HG03060 (cell line): ENCODE measurements at regions not wholly inside any gene's neighbourhood (a gene's known extent, or its start where the extent isn't known, plus 50 kb on each side); places are given as distances from the start of the nearest gene placed in this dataset.
"Not testable (repeated sequence)": the region's sequence is repeated elsewhere in the genome, so short reads cannot be mapped to it uniquely, and the experiment has no call there.

Source experiments
- ATAC-seq: cut with Tn5 transposase; IDR thresholded peaks from one replicate; pipeline ENCODE4 v1.9.1; 2021; ENCODE audit warnings: low read depth, moderate number of reproducible peaks; ENCODE audit not compliant: unreplicated experiment

GRCh38 chr21:31609081-31609480, 50.4 kb upstream of the SOD1 start:
- no peak for ATAC-seq

DNA sequence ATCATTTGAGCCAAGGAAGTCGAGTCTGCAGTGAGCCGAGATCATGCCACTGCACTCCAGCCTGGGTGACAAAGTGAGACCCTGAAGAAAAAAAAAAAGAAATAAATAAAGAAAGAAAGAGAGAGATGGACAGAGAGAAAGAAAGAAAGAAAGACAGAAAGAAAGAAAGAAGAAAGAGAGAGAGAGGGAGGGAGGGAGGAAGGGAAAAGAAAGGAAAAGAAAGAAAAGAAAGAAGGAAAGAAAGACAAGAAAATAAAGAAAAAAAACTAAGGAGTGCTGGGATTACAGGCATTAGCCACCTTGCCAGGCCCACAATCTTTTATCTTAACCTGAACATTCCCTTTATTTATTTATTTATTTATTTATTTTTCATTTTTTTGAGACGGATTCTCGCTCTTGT, 51.7 kb upstream of the SOD1 start:
- no peak for ATAC-seq

DNA sequence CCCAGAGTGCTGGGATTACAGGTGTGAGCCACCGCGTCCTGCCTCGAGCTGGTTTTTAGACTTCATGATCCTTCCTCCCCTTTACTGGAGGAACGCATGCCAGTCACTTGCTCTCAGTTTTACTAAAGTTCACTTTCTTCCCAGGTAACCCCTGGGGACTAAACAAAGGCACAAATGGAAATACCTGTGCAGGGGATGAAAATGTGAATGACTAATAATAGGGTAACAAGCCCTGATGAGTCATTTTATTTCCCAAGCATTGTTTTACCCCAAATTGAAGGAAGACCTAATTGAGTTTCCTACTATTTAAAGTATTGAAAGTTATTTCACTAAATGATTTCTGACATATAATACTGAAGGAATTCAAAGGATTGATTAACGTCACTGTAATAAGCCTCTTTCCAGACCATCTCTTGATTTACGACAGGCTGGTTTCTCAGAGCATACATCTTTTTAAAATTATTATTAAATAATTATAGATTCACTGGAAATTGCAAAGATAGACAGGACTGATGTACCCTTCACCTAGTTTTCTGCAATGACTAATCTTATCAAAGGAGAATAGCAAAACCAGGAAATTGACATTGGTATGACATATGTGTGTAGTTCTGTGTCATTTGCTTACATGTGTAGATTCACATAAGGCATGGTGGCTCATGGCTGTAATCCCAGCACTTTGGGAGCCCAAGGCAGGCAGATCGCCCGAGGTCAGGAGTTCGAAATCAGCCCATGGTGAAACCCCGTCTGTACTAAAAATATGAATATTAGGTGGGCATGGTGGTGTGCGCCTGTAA, 53.2 kb upstream of the SOD1 start:
- ATAC-seq = no peak

- no peak for ATAC-seq
These were observed 54.8 kb upstream of the SOD1 start for GRCh38 chr21:31604591-31605190.

- no peak for ATAC-seq
These were observed 59.9 kb upstream of the SOD1 start for GRCh38 chr21:31599563-31599962.

DNA sequence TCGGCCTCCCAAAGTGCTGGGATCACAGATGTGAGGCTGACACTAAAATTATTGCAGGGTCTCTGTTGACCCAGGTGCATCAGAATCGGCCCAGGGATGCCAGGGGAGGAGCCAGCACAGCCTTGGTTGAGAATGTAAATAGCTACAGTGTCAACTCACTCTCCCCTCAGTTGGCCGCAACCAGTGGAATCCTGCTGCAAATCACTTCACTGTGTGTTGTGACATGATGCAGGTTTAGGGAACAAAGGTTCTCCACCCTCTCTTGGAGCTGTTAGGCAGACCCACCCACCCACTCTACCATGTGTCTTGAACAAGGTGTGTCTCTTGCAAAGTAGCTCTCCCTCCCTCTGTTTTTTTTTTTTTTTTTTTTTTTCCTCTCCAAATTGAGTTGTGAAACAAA, 60.5 kb upstream of the SOD1 start:
- ATAC-seq = no peak

- ATAC-seq = no peak
These were observed 61.8 kb upstream of the SOD1 start for GRCh38 chr21:31597683-31598082.

GRCh38 chr21:31596055-31596454, 63.4 kb upstream of the SOD1 start:
- ATAC-seq = no peak

DNA sequence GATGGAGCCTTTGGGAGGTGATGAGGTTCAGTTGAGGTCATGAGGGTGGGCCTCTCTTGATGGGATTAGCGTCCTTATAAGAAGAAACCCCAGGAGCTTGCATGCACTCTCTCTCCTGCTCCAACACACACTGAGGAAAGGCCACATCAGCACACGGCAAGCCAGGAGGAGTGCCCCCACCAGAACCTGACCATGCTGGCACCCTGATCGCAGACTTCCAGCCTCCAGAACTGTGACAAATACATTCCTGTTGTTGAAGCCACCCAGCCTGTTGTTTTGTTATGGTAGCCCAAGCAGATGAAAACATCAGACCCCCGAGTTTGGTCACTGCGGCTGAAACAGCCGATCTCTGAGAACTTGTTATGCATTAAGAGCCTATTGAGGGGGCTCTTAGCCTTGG, 64.8 kb upstream of the SOD1 start:
- no peak for ATAC-seq

GRCh38 chr21:31594279-31594678, 65.2 kb upstream of the SOD1 start:
- no peak for ATAC-seq

GRCh38 chr21:31592963-31593560, 66.4 kb upstream of the SOD1 start:
- ATAC-seq = no peak

GRCh38 chr21:31592516-31592915, 67.0 kb upstream of the SOD1 start:
- ATAC-seq = no peak

- ATAC-seq = no peak
These were observed 69.7 kb upstream of the SOD1 start for GRCh38 chr21:31589820-31590219.

DNA sequence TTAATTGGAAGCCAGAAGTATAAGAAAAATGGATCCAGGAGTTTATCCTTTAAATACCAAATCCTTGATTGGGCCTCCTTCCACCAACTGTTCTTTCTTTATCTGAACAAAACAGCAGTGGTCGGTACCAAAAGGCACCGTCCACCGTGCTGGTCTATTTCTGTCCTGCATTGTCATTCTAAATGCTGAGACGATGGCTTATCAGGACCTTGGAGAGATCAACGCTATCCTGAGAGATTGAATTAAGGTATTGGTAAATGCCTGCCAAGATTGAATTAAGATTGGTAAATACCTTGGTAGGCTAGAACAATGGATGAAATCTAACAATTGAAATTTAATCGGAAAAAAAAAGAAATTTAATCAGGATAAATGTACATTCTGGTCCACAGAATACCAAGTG, 73.4 kb upstream of the SOD1 start:
- ATAC-seq = no peak

- not testable (repeated sequence) for ATAC-seq
These were observed 75.6 kb upstream of the SOD1 start for GRCh38 chr21:31583937-31584336.

DNA sequence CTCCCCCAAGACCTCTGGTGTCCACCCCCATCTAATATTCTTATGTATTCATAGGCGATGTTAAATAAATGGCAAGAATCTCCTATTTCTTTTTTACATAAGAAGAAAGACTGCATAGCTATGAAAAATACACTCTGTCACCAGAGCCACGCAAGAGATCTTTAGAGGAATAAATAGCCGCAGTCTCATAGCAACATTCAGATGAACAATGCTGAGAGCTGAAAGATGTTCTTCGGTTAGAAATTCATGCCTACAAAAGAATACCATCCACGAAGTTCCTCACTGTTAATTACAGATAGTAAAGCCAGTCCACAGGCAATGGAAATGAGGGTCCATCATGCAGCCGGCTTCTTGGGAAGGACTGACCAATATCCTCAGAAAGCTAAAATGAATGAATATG, 76.0 kb upstream of the SOD1 start:
- no peak for ATAC-seq

DNA sequence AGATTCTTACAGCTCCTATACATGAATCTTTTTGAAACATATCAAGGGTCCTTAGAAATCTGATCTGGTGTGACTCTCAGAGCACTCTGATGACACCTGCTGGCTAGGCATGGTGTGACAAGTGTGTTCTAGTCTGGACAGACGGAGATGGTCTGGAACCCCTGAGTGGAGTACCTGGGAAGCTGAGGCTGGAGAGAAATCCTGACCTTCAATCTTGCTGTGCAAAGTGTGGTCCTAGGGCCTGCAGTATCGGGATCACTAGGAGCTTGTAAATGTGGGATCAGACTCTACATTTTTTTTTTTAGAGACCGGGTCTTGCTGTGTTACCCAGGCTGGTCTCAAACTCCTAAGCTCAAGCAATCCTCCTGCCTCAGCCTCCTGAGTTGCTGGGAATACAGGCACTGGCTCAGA, 78.6 kb upstream of the SOD1 start:
- no peak for ATAC-seq

- no peak for ATAC-seq
These were observed 82.2 kb upstream of the SOD1 start for GRCh38 chr21:31577271-31577670.

- no peak for ATAC-seq
These were observed 83.1 kb upstream of the SOD1 start for GRCh38 chr21:31576428-31576827.

DNA sequence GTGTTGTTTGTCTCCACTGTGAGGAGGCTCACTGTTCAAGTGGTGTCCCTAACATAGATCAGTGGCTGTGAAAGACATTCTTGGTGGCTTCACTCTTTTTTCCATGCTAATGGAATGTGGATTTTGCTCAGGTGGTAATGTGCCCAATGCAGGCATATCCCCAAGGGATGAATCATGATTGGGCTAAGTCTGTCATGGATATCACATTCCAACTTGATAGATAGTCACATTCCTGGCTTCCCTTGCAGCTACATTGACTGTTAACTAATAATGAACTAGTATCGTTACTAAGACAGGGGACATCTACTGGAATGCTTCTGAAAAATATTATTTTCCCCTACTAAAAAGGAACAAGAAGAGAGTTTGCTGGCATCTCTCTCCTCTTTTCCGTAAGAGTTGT, 86.3 kb upstream of the SOD1 start:
- no peak for ATAC-seq

DNA sequence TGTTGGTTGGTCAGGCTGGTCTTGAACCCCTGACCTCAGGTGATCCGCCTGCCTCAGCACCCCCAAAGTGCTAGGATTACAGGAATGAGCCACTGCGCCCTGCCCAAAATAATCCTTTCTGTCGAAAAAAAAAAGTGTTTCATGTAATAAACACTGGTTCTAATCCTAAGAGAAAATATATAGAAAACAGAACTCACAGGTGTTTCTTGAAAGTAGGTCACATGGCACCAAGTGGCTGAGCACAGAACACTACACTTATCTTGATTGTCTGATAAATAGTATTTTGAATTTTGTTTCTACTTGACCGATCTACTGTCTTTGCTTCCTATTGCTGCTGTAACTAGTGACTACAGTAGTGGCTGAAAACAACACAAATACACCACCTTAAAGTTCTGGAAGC, 87.6 kb upstream of the SOD1 start:
- no peak for ATAC-seq
